NCI-H69 (cell line): ENCODE measurements at regions not wholly inside any gene's neighbourhood (a gene's known extent, or its start where the extent isn't known, plus 50 kb on each side); places are given as distances from the start of the nearest gene placed in this dataset.

Source experiments
- DNase-seq: peaks from one replicate; lab custom pipeline; 2025; lab: John Stamatoyannopoulos, UW

DNA sequence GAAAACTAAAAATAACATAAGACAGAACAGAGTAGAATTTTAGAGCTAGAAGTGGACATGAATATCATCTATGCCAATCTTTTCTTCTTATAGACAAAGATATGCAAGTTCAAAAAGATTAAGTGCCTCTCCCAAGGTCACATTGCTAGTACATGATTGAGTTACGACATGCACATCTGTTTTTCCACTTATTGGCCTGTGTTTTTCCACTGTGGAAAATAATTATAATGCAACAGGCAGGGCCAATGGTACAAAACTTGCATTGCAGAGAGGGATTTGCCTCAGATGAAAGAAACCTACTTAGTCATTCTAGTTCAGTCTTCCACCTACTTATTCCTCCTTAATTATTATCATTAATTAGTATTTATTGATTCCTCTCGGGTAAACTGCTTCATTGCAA, 407.8 kb upstream of the SGCD start:
- no peak for DNase-seq

DNA sequence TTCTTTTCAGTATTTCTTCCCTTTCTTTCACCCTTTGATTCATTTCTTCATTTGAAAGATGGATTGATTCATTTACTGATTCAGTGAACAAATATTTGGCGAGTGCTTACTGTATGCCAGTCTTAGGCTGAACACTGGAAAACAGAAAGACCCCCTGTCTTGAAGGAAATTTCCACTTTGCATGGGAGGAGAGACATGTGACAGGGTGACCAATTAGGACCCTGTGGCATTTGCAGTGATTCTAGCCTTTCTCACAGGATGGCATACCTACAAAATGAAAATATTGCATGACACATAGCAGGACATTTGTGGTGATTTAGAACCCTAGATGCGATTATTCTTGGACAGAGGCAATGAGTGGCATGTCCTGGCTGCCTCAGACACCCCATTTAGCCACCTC, 407.2 kb upstream of the SGCD start:
- no peak for DNase-seq

DNA sequence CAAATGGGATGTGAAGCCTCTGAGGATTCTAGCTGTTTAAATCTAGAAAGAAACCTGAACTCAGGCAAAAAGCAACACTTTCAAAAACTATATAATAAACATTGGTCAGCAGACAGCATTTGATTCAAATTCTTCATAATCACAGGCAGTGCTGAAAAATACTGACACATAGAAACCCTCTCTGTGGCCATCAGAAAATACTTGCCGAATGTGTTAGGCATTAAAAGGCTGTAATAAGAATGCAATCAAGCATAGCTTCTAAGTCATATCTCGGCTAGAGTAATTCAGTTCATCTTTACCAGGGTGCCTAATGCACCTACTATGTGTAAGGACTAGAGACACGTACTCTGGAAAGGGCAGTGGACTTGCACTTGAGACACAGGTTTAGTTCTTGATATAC, 405.3 kb upstream of the SGCD start:
- DNase-seq, result no peak

DNA sequence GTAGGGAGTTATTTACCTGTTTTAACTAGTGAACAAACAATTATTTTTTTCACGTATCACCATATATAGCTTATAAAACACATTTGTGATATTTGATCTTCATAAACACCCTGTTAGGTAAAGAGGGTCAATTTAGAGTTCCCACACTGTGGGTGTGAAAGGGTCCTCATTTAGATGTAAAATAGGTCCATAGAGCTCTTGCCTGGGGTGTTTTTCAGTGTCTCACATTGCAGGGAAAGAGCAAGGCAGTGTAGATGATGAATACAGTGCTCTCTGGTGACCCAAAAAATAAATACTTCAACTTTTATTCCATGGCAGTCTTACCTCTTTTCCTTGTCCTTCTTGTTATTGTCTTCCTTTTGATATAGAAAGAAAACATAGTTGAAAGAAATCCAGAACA, 403.2 kb upstream of the SGCD start:
- DNase-seq, result no peak

DNA sequence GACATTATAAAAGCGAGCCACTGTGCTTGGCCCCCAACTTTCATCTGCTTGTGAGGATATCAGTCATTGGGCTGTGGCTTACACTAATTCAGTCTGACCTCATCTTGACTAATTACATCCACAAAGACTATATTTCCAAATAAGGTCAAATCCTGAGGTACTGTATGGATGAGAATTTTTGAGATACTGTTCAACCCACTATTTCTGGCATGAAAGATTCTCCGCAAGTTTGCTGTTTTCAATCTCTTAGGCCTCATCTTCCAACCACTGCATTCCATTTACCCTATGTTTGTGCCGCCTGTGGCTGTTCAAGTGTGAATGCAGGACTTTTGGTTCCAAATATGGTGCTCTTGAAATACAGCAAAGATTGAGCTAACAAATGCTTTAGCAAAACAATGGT, 400.9 kb upstream of the SGCD start:
- DNase-seq, result no peak

DNA sequence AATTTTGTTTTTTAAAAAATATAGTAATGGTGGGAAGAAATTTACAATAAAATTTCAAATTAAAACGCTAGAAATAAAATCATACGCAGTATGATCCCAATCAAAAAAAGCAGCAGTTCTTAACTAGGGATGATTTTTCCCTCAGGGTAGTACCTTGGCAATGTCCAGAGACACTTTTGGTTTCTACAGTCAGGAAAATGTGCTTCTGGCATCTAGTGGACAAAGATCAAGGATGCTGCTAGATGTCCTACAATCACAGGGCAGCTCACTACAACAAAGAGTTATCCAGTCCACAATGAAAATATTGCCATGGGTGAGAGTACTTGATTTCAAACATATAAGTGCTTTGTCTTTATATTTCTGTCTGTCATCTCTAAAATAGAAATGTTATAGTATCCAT, 400.2 kb upstream of the SGCD start:
- DNase-seq, result peak; percentile 9

DNA sequence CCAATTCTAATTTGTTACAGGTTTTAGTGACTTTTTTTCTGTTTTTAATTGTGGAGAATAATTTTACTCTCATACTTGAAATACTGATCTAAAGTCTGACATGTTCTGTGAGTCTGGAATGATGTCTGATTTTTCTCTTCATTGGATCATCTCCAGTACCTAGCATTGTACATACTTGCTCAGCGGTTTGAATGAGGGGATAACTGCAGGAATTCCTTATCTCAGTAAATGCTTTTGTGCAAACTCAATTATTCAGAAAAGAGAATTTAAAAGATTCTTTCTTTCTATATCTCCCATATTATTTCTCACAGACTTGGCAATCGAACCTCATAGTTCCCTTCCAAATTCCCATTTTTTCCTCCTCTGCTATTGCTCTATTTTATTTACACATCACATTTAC, 397.9 kb upstream of the SGCD start:
- no peak for DNase-seq

DNA sequence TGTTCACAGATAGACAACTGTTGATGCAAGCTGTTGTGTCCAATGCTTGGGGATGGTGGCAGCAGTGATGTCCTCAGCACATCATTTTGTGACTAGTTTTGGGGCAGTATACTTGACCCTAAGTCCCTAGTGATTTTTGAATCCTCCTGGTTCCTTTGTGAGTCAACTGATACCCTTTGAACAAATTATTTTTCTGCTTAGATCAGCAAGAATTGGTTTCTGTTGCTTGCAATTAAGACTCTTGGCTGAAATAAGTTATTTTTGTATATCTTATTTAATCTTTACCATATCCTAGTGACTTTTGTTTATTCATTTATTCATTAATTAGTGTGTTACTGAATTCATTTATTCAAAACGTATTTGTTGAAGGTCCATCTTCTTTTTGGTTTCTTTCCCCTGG, 392.0 kb upstream of the SGCD start:
- no peak for DNase-seq

DNA sequence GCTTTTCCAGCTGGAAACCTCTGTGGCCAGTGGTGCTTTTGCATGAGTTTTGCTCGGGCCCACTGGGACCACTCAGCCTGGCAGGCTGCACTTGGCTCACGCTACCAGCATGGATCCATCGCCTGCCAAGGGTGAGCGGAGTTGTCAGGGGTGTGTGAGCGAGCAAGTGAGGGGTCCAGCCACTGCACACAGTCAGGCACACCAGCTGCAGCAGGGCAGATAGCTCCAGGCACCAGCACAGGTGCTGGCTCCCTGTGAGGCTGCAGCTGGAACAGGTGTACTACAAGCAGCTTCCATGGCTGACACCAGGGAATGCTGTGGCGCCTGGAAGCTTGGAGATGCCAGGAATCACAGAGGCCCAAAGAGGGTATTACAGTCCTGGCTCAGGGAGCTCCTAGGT, 391.2 kb upstream of the SGCD start:
- peak; percentile 26 for DNase-seq

DNA sequence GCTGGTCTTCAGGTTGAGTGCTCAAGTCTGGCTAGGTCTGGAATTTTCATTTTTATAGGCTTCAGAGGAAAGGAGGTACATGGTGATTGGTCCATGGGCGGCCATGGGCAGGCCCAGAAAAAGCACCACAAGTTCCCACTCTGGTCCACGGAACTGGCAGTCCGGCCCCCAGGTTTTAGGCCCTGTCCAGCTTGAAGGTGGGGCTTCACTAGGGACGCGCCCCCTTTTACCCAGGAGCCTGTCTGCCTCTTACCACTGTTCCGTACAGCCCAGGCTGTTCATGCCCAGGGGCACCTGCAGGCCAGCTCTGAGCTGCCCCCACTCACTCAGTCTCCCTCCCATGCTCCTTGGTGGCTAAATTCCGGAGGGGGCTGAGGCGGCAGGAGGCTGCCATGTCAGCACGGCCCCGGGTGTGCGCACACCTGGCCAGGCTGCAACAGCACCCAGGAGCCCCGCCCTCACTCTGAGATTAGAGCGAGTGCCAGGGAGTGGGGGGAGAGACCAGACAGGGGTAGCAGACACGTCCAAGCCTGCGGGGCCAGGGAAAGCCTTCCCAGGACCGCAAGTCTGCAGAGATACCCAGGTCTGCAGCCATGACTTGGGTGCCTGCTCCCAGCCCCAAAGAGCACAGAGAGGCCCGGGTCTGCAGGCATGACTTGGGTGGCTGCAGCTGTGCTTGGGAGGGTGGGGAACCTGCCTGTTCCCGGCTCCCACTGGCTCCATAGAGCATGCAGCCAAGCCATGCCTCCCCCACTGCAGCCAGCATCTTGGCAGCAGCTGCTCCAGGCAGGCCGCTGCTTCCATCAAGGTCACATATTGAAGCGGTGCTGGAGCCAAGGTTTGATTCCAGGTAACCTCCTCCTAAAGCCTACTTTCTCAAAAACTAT, 390.2 kb upstream of the SGCD start:
- peak; percentile 45 for DNase-seq

DNA sequence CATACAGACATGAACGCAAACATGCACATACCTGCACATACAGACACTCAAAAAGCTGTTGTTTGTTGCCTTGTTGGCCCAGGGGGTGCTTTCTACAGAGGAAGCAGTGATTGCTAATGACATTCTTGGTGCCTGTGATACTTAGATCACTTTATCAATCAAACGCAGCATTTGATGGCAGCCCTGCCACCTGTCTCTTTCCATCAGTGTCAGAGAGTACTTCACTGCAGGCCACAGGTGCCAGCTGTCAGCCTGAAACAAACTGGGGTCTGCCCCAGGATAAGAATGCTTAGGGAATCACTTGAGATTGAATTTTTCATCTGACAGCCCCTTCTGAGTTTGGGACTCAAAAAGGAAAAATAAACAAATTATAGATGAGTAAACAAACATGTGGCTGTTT, 388.9 kb upstream of the SGCD start:
- DNase-seq, result no peak

DNA sequence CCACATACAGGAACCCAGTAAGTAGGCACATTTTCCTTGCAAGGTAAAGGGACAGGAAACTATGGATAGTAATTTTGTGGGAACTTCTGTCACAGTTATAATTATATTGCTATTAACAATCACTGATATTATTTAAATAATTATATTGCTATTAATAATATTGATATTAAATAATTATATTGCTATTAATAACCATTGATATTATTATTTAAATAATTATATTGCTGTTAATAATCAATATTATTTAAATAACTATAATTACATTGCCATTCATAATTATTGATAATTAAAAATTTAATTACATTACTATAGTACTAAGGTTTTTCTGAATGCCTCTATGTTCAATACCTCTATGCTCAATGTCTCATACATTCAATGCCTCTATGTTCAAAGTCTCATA, 385.6 kb upstream of the SGCD start:
- DNase-seq, result no peak

DNA sequence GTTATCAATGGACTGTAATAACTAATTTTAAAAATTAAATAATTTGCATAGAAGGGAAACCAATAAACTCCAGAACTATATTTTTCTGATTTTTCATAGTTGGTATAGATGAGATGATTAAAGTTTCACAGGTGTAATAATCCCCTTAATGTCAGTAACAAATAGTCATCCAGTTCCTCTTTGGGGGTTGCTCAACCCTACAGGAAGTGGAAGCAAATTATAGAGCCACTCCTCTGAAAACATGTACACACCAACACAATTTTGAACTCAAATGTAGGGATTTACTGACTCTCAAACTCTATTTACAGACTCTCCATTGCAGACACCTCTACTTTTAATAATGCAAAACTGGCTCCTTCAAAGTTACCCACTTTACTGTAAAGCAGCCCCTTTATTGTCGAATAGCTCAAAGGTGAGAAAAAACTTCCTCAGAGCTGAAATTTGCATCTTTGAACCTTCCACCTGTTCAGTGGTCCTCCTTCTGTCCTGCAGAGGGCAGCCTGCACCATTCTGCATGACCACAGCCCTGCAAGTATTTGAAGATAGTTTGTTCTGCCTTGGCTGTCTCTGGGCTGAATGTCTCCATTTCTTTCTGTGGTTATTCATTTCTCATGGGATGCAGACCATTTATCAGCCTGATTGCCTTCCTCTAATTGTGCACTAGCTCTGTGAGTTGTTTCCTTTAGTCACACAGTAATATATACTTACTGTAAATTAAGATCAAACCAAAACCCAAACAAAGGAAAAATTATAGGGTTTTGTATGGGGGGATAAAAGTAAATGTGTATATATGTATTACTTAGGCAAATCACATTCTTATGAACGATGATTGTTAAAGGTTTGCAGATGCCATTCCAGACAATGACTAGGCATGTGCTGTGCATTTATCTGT, 383.2 kb upstream of the SGCD start:
- peak; percentile 98 for DNase-seq

DNA sequence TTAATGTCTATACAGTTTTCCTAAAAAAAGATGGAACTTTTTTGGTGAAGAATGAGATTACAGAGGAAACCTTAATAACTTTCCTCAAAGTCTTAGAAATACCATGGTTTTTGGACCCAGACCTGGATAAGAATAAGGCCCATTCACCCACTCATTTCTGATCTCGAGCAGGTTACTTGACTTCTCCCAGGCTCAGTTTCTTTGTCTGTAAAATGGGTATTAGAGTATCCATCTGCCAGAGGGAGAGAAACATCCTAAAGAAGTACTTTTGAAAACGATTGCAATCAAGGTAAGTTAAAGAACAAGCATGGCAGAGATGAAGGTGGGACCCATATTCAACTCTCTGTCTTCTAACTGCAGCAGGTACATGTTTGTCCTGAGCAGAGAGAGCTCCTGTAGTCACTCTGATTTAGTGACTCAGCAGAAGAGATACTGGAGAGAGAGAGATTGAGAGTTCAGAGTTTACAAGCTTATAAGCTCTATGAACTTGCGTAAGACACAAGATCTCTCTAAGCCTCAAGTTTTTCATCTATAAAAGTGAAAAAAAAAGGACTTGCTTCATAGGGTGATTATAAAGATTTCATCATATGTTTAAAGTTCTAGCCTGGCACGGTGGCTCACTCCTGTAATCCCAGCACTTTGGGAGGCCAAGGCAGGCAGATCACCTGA, 379.4 kb upstream of the SGCD start:
- no peak for DNase-seq

DNA sequence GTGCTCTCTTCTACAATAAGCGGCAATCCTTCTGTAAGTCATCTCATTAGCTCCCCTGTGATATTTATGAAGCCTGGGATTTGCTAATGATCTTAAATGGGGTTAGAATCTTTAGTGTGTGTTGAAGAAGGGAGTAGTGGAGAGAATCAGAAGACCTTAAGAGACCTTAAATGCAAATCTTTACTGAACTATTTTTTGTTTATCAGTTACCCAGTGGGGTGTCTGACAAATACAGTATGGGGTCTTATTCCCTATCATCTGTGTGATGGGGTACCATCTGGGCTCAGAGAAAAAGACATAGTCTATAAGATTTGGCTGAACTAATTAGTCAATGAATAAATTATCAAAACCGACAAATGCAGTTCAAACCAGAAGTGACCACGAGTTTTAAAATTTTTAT, 378.4 kb upstream of the SGCD start:
- no peak for DNase-seq

DNA sequence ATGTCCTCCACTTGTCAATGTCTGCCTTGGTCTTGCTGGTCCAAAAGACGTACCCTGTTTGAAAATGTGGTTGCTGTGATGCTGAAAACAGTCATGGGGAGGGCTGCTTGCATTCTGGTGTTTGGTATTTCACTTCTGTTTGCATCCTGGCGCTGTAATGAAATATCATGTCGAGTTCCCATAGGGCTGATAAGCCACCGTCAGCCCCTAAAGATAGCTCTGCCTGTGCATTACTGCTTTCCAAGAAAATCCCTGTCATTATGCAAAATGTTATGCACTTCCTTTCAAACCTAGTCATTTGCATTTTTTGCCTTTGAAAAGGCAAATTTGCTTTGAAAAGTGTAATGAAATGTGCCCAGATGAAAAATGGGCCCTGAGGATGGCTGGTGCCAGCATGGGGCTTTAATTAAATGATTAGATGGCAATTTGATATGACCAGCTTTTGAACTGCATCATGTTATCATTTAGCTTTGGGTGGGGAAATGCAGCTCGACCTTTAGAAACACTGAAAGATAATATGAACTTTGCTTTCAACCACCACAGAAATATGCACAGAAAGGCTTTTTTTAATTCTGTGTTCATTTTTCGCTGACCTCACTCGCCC, 374.4 kb upstream of the SGCD start:
- peak; percentile 83 for DNase-seq

DNA sequence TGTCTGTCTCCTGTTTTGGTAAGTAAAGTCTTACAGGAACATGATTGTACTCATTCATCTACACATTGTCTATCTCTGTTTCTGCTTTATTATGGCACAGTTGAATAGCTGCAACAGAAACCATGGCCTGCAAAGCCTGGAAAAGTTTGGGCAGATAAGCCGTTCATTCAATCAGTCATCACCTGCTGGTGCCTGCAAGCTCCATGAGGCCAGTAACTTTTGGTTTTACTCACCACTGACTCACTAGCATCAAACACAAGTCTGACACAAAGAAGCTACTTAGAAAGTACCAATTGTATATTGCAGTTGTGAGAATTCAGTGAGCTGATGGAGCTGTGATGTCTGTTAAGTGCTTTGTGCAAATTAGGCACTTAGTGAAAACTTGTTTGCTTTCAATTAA, 373.6 kb upstream of the SGCD start:
- DNase-seq, result peak; percentile 46

DNA sequence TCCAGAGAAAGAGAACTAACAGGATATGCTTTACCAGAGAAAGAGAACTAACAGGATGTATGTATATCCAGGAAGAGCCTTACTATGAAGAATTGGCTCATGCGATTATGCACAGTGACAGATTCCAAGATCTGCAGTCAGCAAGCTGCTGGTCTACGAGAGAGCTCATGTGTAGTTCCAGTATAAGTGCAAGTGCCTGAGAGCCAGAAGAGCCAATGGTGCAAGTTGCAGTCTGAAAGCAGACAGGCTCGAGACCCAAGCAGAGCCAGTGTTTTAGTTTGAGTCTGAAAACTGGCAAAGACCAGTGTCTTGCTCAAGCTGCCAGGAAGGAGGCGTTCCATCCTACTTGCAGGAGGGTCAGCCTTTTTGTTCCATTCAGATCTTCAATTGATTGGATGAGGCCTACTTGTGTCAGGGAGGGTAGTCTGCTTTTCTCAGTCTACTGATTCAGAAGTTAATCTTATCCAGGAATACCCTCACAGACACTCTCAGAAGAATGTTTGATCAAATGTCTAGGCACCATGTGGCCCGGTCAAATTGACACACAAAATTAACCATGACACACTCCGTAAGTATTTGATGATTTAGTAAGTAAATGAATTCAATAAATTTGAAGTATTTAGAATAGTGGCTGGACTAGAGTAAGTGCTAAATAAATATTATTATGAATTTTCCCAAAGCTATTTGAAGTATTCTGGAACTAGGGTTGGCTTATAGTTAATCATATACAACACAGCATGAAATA, 372.1 kb upstream of the SGCD start:
- DNase-seq, result no peak

DNA sequence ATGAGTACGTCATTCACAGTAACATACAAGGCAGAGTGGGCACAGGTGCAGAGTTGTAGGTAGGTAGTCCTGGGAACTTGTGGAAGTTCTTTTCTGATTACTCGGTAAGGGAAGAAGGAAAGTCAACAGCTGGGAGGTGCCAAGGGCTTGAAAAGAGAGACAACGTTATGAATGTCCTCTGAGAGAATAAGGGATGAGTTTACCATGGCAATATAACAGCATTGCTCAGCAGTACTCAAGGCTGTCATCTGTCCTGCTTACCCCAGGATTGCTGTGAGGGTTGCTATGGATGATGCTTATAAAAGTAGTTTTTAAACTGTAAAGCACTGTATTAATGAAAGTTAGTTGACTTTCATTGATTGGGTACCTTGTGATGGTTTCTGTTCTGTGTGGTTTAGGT, 369.1 kb upstream of the SGCD start:
- no peak for DNase-seq

DNA sequence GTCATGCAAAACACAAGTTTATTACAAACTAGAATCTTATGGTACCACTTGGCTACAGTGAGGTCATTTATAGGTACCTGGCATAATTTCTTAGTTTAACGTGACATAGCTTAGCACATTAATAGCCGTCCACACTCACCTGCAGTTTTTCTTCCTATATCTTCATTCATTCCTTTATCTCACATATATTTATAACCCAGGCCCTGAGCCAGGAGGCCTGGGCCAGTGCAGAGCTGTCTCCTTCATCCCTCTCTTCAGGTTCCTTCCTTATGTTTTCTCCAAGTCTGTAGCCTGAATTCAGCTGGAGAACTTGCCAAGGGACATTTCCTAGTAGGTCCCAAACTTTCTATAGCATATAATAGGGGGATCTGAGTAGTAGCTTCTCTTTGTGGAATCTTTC, 367.9 kb upstream of the SGCD start:
- no peak for DNase-seq

DNA sequence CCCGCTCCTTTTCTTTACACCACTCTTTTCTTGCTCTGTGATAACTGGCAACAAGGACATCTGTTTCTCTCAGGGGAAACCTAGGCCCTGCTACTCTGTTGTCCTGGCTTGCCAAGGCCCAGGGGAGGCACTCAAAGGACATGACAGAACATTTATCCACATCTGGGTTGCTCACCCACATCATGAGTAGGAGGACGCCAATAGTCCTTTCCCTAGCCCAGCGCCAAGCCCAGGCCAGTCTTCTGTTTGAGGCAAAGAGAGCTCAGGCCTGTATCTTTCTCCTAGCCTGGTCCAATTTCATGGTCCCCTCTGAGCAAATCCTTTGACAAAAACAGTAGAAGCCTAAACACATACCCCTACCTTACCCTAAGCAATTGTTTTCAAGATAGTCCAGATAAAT, 366.8 kb upstream of the SGCD start:
- no peak for DNase-seq

DNA sequence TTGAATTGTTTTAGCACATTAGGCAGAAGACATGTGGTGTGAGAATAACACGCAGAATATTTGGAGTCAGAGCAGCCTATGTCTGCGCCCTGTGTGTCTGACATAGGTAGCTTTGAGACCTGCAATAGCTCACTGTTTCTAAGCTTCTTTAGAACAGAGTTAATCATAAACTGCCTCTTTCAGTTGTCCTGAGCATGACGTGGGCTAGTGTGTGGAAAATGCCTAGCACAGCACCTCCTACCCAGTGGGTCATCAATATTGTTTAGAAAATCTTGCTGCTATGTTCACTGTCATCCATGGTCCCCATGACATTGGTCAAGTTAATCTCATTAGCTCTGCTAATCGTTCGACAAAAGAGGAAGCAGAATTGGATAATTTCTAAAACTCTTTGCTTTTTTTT, 357.4 kb upstream of the SGCD start:
- DNase-seq, result no peak
